GM13976 (cell line): ENCODE measurements at regions not wholly inside any gene's neighbourhood (a gene's known extent, or its start where the extent isn't known, plus 50 kb on each side); places are given as distances from the start of the nearest gene placed in this dataset.

Source experiments
- DNase-seq: peaks from one replicate; pipeline ENCODE4 v3.0.0; 2012; ENCODE audit warnings: low spot score
- in situ Hi-C: fragments of 300-500 bp; cut with MboI; formaldehyde crosslinking; loops from one replicate; pipeline ENCODE4 v1.12.0; 2022; ENCODE audit warnings: low sequenced_read_pairs, mixed read lengths, inconsistent platforms; ENCODE audit not compliant: unreplicated experiment
- TF ChIP-seq, protein P1 (sequence below): IDR thresholded peaks from 2 replicates; pipeline ENCODE4 v1.5.1; 2012; ENCODE audit warnings: borderline replicate concordance, mild to moderate bottlenecking; ENCODE audit not compliant: insufficient read depth; ENCODE audit errors: extremely low read depth, missing control alignments, control extremely low read depth

DNA sequence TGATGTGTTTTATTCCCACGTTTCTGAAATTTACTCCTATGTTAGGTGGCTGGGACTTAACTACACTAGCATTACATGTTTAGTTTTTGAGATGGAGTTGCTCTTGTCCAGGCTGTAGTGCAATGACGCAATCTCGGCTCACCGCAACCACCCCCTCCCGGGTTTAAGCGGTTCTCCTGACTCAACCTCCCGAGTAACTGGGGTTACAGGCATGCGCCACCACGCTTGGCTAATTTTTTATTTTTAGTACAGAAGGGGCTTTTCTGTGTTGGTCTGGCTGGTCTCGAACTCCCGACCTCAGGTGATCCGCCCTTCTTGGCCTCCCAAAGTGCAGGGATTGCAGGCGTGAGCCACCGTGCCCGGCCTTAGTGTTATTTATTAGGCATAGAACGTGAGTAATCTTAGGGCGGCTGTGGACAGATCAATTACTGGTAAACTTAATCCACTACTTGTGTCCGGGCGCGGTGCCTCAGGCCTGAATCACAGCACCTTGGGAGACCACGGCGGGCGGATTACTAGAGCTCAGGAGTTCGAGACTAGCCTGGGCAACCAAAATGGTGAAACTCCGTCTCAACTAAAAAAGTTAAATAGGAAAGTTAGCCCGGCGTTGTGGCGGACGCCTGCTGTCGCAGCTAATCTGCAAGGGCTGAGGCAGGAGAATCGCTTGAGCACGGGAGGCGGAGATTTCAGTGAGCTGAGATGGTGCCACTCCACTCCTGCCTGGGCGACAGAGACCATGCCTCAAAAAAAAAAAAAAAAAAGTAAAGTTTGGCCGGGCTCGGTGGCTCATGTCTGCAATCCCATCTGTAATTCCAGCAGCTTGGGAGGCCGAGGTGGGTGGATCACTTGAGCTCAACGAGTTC lies 123.7 kb upstream of the BTN3A2 start:
- TF ChIP-seq, protein P1, sequence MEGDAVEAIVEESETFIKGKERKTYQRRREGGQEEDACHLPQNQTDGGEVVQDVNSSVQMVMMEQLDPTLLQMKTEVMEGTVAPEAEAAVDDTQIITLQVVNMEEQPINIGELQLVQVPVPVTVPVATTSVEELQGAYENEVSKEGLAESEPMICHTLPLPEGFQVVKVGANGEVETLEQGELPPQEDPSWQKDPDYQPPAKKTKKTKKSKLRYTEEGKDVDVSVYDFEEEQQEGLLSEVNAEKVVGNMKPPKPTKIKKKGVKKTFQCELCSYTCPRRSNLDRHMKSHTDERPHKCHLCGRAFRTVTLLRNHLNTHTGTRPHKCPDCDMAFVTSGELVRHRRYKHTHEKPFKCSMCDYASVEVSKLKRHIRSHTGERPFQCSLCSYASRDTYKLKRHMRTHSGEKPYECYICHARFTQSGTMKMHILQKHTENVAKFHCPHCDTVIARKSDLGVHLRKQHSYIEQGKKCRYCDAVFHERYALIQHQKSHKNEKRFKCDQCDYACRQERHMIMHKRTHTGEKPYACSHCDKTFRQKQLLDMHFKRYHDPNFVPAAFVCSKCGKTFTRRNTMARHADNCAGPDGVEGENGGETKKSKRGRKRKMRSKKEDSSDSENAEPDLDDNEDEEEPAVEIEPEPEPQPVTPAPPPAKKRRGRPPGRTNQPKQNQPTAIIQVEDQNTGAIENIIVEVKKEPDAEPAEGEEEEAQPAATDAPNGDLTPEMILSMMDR, result no peak
- in situ Hi-C loops, result no loop called here
- no peak for DNase-seq

DNA sequence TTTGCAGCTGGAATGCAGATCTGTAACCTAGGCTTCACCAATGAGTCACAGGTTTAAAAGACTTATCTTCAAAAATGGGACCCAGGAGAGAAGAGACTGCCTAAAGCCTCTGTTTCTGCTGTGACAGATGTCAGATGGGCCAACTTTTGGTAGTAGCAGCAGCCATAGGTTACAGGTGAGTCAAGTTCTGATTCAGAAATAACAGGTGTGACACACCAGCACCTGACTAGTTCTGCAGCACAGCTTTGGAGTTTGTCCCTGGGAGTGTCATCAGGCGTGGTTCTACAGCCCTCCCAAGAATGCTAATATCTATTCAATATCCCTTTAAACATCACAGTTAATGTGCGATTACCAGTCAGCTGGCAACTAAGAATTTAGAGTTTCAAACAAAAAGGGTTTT lies 121.9 kb upstream of the BTN3A2 start:
- in situ Hi-C loops, result no loop called here

DNA sequence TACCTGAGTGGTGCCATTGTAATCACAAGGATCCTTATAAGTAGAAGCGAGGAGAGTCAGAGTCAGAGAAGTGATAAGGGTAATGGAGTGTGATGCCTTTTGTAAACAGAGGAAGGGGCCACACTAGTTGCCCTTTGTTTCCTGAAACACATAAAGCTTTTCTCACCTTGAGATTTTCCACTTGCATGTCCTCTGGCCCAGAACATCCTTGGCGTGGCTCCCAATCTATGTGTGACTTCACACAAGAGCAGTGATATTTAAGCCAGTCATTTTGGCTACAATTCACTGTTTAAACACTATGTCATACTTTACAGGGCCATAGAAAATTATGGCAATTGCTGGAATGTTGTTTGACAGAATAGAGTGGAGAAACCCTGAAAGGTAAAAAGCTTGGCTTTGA lies 121.2 kb upstream of the BTN3A2 start:
- in situ Hi-C loops, result no loop called here
- DNase-seq, result no peak
- TF ChIP-seq, protein P1, result no peak

More for the DNA sequence above, 121.9 kb upstream of the BTN3A2 start:
- TF ChIP-seq, protein P1, result no peak
- DNase-seq, result no peak

DNA sequence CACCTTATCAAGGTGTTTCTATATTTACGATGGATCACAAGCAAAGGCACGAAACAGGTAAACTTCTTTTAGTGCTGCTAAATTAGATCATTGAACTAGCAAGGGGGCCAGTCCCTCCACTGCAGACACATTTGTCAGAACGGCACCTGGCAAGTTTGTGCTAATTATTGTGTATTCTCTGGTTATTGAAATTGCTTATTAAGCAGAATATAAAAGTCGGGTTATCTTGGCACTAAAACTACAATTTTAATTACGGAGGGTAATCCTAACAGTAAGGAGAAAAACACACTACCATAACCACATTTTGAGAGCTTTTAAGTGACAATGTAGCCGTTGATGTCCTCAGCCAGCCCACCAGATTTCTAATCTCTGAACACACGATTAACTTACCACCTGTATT lies 118.9 kb upstream of the BTN3A2 start:
- TF ChIP-seq, protein P1, result no peak
- no peak for DNase-seq
- in situ Hi-C loops, result no loop called here

DNA sequence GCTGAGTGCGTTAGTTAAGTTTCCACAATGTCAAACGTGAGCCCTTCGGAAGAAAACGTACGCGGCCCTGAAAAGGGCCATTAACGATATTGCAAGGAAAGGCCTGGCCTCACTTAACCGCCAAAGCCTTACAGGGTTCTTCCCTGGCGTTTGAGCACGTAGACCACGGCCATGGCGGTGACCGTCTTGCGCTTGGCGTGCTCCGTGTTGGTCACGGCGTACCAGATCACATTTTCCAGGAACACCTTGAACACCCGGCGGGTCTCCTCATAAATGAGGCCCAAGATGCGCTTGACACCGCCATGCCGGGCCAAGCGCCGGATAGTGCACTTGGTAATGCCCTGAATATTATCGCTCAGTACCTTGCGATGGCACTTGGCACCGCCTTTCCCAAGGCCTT lies 118.4 kb upstream of the BTN3A2 start:
- no peak for DNase-seq
- in situ Hi-C loops, result no loop called here
- TF ChIP-seq, protein P1, result no peak

DNA sequence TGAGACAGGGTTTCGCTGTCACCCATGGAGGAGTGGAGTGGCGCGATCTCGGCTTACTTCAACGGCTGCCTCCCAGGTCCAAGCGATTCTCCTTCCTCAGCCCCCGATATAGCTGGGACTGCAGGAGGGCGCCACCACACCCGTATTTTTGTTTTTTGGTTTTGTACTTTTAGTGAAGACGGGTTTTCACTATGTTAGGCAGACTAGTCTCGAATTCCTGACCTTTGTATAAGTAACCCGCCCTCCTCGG lies 115.4 kb upstream of the BTN3A2 start:
- TF ChIP-seq, protein P1, result no peak
- in situ Hi-C loops, result no loop called here
- DNase-seq, result no peak

DNA sequence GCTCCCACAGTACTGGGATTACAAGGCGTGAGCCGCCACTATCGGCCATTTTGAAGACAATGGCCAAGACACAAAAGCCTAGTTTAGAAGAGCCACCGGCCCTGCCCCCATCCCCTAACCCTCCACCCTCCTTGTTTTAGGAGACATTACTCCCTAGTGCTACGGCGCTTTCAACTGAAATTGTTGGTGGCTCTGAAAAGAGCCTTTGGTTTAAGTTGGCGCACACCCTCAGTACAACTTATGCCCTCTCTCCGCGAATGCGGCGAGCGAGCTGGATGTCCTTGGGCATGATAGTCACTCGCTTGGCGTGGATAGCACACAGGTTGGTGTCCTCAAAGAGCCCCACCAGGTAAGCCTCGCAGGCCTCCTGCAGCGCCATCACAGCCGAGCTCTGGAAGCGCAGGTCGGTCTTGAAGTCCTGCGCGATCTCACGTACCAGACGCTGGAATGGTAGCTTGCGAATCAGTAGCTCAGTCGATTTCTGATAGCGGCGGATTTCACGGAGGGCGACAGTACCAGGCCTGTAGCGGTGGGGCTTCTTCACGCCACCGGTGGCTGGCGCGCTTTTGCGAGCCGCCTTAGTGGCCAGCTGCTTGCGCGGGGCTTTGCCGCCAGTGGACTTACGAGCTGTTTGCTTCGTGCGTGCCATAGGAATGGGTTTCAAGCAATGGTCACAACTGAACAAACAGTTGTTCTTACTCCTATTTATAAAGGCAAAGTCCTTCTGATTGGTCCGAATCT lies 114.9 kb upstream of the BTN3A2 start:
- DNase-seq, result peak; percentile 65
- in situ Hi-C loops, result no loop called here
- TF ChIP-seq, protein P1, result peak; percentile 54
